ENCODE measurements at regions not wholly inside any gene's neighbourhood (a gene's known extent, or its start where the extent isn't known, plus 50 kb on each side); places are given as distances from the start of the nearest gene placed in this dataset.

GRCh38 chr2:58635801-58636375 is 394.8 kb upstream of the FANCL start:
- TF ChIP-seq PATZ1 (CRISPR knock-in tag; IDR thresholded peaks at IDR 0.05; ENCODE audit: borderline replicate concordance) (no peak), ARNTL (CRISPR knock-in tag; IDR thresholded peaks at IDR 0.05; ENCODE audit: borderline replicate concordance, low read depth) (no peak), ZFP3 (CRISPR knock-in tag; IDR thresholded peaks at IDR 0.05) (no peak), ZC3H10 (CRISPR knock-in tag; IDR thresholded peaks at IDR 0.05) (no peak), GLIS3 (CRISPR knock-in tag; IDR thresholded peaks at IDR 0.05) (no peak), CREB5 (CRISPR knock-in tag; IDR thresholded peaks at IDR 0.05; ENCODE audit: low read depth) (no peak), OSR1 (CRISPR knock-in tag; IDR thresholded peaks at IDR 0.05) (no peak), ESRRG (CRISPR knock-in tag; IDR thresholded peaks at IDR 0.05) (no peak), ZNF565 (CRISPR knock-in tag; conservative IDR thresholded peaks at IDR 0.05; ENCODE audit: low read depth) (no peak), ZNF70 (CRISPR knock-in tag; IDR thresholded peaks at IDR 0.05) (no peak), RARB (CRISPR knock-in tag; IDR thresholded peaks at IDR 0.05) (no peak), POU6F1 (CRISPR knock-in tag; IDR thresholded peaks at IDR 0.05; ENCODE audit: borderline replicate concordance, low read depth) (no peak)
